GM21825 (cell line): ENCODE measurements at regions not wholly inside any gene's neighbourhood (a gene's known extent, or its start where the extent isn't known, plus 50 kb on each side); places are given as distances from the start of the nearest gene placed in this dataset.
"Not testable (repeated sequence)": the region's sequence is repeated elsewhere in the genome, so short reads cannot be mapped to it uniquely, and the experiment has no call there.

ENCODE experiments used
- ATAC-seq: cut with Tn5 transposase; IDR thresholded peaks from one replicate; pipeline ENCODE4 v1.9.1; 2021; ENCODE audit warnings: mild to moderate bottlenecking, moderate library complexity; ENCODE audit not compliant: unreplicated experiment

DNA sequence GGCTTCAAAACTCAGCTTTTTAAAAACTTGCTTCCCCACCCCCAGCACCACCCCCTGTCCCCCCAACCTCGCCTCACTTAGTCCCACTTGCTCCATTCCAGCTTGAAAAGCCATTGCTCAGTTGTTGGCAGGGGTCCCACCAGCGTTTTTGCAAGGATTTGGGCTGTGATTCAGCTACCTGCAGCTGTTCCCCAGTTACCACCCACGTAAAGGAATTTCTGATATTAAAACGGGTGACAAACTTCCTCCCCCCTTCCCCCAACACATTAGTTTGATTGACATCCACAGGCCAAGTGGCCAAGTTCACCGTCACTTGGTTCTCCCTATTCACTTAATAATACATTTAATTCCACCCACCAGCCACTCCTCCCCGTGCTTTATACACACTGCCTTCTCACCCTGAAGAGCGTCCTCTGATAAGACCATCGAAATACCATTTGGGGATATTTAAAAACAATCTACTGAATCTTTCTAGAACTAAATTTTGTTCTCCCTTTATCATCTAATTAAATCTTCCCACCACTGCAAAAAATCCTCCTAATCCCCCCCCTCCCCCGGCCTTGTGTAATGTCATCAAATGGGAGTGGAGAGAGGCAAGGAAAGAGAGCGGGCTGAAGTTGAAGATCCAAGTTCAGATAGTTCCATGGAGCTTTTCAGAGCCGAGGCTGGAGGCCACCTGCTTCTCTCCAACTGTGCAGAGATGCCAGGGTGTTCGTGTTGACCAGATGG is 55.1 kb downstream of the SOX9 start:
- ATAC-seq: no peak

DNA sequence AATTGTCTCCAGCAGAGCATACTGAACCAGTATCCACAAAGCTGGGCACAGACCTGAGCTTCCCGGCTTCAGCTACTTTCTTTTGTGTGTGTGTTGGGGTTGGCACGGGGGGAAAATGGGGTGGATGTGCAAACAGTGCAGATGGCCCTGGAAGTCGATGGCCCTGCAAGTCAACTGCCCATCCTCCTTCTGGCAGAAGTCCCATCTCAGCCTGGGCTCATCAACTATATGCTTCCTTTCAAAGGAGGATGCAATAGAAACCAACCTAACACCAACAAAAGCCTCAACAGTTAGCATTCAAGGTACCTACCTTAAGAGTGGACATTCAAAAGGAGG is 55.7 kb downstream of the SOX9 start:
- ATAC-seq: no peak

DNA sequence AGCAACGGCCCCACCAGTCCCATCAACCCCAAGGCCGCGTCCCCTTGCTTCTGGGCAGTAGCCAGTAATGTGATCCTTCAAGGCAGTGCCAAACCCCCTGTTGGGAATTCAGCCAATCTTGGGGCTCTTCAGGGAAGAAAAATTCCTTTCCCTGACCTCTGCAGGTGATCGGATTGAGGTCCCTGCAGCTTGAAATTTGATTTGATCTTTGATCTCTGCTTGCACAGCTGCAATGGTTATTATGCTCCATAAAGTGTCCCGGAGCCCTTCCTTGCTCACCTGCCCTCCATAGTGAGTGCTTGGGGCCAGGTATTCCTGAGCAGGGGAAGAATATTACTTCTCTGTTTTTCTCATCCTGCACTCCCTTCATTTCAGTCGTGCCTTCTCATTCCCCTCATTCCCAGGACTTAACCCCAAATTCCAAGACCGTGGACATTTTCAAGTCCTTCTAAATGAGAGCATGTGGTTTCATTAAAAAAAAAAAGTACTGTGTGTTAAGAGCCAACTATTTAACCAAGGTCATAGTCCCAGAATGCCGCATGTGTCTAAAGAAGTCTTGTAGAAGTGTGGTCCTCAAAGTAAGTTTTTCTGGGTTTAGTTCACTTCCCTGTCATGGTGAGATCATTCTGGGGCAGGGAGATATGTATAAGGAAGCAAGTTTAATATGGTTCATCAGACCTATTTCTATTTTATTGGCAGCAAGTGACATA is 56.3 kb downstream of the SOX9 start:
- no peak for ATAC-seq

DNA sequence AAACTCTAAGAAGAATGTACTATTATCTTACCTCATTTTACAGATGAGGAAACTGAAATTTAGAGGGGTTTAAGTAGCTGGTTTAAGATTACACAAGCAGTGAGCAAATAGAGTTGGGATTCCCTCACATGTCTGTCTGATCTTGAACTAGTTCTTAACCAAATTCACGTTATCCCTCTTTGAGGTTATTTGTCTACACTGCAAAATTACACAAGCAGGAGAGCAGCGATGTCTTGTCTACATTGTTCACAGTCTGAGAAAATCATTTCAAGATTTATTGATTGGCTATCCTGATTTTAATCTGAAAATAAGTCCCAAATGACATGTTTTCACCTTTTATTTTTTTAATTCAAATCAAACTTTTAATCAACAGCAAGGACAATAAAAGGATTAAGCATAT is 56.9 kb downstream of the SOX9 start:
- no peak for ATAC-seq

DNA sequence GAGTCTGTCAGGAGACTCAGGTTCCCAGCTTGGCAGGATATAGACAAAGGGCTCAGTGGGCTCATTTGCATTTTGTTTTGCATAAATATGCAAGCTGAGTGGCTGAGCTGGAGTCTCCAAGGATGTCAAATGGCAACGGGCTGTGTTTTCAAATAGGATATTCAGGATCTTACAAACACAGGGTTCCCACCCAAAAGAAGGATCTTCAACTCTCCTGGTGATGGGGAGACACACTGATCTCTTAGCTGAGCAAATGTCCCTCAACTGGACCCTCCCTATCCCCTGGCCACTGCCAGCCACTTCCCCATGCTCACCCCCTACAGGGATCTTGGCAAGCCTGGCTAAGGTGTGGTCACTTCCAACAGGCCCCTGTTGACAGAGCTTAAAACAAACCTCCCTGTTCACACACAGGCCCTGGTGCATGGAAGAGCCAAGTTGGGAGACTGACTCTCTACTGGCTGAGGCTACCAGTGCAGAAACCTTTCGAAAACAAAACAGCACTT is 61.6 kb downstream of the SOX9 start:
- ATAC-seq: no peak

DNA sequence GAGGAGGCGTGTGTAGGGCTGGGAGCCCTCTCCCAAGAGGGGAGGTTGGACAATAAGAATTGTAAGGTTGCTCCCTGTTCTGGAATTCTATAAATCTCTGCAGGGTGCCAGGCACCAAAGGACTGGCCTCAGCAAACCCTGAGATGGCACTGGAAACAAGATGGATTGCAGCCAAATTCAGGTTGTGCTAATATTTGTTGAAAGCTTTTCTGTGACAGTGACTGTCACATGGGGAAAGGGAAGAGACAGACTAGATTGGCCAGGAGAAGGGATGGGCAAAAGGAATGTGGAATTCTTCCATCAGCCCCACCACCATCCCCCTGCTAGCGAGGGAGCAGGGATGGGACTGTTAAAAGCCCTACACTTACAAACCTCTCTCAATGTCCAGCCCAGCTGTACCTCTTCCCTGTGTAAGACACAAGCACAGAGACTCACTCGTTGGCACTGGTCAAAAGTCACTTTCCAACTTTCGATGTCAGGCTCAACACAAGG is 62.4 kb downstream of the SOX9 start:
- no peak for ATAC-seq

DNA sequence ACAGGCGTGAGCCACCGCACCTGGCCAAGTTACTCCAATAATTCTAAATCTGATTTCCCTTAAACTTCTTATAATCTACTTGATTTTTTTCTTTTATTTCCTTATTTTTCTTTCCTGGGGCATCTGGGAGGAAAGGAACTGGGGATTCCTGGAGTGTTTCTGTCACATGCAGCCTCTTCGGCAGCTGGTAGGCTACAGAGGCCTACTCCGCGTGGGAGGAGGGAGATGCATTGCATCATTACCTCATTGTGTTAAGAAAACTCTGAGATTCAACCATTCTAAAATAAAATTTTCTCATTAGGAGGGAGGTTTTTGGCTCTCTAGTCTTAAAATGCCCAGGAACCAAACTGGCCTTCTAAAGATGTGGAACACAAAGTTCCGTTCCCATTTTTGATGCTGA is 64.0 kb downstream of the SOX9 start:
- no peak for ATAC-seq

DNA sequence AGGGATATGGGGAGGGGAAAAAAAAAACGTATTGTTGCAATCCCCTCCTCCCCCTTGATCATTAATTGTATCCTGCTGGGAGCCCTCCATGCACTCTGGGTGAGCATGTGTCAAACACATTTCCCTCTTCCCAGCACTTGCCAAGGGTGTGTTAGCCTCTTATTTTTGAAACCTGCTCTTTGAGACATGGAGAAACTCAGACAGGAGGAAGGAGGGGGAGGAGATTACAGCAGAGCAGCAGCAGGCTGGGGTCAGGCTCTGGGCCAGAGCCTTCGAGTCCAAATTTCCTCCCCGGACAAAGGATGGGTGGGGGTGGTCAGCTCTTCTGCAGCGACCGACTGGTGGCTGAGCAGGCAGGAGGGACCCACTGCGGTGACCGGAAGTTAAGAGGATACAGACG is 64.7 kb downstream of the SOX9 start:
- no peak for ATAC-seq

DNA sequence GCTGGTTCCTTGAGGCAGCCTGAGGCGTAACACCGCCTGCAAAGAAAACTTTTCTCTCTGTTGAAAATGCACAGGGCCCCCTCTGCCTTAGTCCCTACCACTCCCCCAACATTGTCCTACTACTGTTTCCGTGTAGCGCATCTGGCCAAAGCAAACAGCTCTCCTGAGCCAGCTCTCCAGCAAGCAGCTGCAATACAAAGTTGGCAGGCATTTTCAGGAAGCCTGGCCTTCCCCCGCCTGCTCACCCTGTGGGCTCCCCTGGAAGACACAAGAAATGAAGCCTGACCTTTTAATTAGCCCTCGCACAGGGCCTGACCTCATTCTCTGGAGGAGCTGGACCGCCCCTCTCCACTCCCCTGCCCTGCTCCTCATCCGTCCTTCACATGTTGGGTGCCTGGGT is 66.7 kb downstream of the SOX9 start:
- ATAC-seq: no peak

DNA sequence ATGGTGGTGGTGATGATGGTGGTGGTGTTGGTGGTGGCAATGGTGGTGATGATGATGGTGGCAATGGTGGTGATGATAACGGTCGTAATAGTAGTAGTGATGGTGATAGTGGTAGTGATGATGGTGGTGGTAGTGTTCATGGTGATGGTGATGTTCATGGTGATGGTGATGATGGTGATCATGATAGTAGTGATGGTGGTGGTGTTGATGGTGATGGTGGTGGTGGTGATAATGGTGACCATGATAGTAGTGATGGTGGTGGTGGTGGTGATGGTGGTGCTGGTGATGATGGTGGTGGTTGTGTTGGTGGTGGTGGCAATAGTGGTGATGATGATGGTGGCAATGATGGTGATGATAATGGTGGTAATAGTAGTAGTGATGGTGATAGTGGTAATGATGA is 68.0 kb downstream of the SOX9 start:
- no peak for ATAC-seq

DNA sequence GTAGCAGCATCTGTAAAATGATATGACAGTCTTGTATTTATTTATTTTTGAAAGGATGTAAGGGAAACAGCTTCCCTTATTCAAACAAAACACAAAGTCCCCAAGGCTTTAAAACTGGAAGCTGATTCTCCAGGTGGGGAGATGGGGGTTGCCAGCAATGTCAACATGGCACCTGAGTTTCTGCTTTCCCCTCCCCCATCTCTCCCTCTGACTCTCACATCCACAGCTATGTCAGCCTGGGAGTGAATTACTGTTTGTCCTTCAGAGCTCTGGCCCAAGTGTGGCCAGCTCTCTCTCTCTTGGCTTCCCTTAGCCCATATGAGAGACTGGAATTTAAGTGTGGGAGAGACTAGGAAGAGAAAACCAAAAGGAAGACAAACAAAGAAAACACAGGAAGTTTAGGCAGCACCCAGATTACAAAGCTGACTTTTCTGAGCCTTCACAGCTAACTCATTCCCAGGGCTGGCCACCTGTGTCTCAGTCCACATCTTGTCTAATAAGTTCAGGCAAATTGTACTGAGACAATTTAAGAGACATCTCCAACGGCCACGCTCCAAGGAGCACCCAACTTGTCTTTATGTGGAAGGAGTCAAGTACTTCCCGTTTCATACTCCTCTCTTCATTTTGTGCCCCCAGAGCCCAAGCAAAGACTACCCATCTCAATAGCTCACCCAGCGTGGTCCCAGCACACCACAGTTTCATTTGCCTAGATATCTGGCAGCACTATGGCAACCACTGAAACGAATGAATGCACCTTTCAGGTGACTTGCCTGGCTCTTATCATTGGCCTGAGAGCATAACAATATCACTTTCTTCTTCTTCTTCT is 69.2 kb downstream of the SOX9 start:
- no peak for ATAC-seq

DNA sequence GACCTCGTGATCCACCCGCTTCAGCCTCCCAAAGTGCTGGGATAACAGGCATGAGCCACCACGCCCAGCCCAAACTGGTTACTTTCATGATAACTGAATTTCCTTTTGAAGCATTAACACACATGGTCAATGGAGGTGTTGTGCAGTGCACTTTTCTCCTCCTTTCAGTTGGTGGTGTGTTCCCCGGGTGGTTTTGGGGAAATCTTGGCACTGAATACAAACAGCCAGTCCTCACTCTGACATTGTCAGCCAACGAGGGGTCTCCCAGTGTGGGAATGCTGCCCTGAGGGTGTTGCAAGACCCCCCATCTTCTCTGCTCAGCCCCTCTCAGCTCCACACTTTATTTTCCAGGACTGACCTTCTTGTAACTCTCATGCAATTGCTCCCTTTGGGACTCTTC is 70.5 kb downstream of the SOX9 start:
- ATAC-seq: no peak

DNA sequence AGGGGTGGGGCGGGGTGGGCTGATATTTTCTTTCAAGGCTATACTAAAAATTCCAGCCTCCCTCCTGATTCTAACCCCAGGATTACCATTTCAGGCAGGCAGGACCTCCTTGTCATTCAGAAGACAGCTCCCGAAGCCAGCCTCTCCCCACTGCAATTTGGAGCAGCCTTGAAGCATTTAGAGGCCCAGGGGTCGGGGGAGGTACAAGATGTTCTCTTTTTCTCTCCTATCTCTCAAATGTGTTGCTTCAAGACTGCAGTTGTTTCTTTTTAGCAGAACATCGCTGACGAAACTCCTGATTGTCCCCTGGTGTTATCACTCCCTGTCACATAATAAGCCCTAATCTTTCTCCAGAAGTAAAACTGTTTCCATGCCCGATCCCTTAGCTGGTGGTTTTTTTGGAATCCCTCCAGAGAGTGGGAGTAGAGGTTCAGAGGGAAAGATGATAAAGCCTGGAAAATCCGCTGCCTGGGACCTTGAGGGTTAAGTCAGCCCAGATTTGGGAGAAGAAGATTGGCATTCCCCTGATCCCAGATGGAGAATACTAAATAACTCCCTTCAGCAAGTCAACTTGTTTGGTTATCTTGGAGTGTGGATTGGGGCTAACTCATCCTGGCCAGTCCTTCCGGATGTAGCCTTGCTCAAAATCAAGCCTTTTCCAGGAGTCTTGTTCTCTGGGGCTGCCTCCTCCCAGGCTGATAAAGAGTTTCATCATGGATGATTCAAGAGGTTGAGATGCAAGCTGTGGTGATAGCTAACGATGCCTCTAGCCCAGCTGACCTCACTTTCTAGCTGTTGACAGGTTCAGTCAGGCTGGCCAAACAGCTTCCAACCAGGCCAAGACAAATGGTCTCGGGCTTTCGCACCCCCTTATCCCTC is 71.3 kb downstream of the SOX9 start:
- no peak for ATAC-seq

DNA sequence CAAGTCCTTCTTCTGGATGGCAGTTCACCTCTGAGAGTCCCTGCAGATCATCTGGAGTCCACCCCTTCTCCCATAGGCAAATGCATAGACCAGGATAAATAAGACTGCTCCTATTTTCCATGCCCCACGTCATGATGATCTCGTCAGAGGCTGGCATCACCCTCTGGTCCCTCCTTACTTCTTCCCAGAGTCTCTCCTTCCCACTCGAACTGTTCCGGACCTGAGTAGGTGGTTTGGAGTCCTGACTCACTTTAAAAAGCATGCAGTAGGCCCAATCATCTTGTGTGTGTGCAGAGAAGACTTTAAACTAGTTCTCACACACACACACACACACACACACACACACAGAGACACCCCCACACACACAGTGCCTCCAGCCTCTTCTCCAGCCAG is 72.0 kb downstream of the SOX9 start:
- ATAC-seq: no peak

DNA sequence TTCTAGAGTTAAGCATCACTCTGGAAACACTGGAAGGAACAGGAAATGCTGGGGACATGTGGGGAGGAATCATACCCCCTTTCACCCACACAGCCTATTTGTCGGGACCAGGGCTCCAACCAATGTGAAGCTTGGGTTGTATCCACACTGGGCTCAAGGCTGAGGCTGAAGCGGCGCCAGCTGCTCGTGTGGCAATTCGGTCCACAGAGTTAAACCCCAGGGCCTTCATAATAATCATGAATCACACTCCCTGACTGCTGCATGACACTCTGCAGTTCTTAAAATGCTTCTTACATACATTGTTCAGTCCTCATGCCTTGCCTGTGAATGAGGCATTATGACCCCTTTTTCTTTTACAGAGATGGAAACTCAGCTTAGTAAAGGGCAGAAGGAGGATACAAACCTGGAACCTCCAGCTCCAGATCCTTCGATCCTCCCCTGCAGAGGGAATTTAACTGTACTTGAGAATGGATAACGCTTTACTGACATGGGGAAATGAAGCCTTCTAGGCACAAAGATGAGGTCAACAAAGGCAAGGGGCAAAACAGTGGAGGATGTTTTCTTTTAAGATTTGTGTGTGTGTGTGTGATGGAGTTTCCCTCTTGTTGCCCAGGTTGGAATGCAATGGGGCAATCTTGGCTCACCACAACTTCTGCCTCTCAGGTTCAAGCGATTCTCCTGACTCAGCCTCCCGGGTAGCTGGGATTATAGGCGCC is 72.7 kb downstream of the SOX9 start:
- no peak for ATAC-seq

DNA sequence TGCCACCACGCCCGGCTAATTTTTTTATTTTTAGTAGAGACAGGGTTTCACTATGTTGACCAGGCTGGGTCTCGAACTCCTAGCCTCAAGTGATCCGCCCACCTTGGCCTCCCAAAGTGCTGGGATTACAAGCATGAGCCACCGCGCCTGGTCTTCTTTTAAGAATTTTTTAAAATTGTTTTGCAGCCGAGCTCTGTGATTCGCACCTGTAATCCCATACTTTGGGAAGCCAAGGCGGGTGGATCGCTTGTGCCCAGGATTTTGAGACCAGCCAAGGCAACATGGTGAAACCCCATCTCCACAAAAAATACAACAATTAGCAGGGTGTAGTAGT is 73.3 kb downstream of the SOX9 start:
- ATAC-seq: not testable (repeated sequence)

DNA sequence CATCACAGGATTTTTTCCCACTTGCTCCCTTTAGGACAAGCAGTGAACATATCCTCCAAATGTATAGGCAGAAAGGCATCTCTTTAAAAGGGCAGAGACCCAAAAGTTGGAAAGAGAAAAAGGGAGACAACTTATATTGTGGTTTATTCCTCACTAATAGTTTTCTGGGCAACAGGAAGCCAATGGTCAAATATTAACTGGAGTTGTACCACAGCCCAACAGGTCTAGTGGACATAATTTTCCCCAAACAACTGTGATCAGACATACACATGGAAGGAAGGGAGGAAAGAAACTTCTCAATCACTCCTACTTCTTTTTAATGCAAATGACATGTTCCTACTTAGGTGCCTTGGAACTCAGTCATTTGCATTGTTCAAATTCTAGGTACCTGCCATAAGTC is 78.4 kb downstream of the SOX9 start:
- no peak for ATAC-seq

DNA sequence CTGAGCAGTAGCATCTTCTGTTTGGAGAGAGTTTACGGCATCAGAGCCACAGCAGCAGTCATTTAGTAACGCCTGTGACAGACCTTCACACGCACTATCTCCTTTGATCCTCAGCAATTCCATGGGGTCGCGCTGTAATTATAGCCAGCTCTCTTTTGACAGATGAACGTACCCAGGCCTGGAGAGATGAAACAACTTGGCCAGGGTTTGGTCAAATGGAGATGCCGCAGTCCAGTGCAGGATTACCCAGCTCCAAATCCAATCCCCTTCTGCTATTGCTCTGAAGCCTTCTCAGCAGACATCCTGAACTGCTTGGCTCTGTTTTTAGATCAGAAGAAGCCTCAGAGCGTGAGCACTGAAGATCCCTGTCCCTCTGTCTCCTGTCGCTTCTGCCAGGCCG is 83.9 kb downstream of the SOX9 start:
- no peak for ATAC-seq

DNA sequence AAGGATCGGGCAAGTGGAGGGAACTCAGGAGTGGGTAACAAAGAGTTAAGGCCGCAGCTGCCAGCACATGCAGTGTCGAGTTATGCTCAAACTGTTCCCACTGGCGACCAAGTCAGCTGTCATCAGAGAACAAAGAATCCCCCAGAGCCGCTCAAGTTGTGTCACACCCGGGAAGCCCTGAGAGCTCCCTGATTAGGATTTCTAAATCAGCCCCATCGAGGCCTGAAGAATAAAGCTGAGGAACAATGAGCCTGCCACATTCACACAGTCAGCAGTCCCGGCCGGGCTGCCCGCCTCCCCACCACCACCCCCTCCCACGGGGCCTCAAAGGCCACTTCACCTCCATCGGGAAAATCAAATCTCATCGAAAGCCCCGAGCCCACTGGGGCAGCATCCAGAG is 84.5 kb downstream of the SOX9 start:
- ATAC-seq: no peak

DNA sequence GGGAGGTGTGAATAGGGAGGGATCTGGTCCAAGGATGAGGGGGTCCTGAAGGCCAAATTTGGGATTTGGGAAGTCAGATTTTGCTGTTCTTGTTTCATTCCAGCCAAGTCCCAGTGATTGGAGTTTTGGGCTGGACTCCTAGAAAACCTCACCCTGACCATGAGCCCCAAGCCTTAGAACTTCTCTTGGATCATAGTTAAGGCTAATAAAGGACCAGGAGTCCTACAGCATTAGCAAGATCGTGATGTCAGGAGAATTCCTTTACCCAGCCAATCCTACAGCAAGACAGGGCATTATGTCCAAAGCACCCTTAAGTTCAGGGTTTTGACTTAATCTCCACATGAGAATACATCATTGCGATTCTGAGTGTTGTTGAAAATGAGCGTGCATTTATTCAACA is 85.0 kb downstream of the SOX9 start:
- ATAC-seq: no peak
